ENCODE measurements at regions not wholly inside any gene's neighbourhood (a gene's known extent, or its start where the extent isn't known, plus 50 kb on each side); places are given as distances from the start of the nearest gene placed in this dataset.
"Not testable (repeated sequence)": the region's sequence is repeated elsewhere in the genome, so short reads cannot be mapped to it uniquely, and the experiment has no call there.

DNA sequence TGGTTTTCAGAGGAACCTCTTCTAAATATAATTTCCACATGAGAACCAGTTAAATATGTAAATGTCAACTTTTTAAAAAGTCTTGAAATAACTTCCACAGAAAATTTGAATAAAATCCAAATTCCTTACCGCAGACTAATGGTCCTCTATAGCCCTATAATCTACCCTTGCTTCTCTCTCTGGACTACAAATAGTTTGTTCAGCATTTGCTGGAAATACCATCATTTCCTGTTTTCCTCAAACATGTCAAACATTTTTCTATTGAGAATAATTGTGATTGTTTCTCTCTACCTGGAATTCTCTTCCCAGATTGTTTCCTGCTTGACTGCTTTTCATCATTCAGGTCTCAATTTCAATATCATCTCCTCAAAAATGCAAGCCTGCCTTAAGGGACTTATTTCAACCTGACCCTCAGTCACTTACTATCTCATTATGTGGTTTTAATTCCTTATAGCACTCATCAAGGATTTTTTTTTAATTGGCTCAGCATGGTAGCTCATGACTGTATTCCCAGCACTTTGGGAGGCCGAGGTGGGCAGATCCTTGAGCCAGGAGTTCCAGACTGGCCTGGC, 898.9 kb upstream of the MIR17HG start:
- no peak for DNase-seq

DNA sequence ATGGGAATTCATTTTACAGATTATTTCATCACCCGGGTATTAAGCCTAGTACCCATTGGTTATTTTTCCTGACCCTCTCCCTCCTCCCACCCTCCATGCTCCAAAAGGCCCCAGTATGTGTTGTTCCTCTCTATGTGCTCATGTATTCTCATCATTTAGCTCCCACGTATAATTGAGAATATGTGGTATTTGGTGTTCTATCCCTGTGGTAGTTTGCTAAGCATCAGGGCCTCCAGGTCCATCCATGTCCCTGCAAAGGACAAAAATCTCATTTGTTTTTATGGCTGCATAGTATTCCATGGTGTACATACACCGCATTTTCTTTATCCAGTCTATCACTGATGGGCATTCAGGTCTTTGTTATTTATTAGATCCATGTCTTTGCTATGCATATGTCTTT, 894.1 kb upstream of the MIR17HG start:
- ATAC-seq (no peak), DNase-seq (no peak)

More for the DNA sequence above, 898.9 kb upstream of the MIR17HG start:
- ATAC-seq = no peak

DNA sequence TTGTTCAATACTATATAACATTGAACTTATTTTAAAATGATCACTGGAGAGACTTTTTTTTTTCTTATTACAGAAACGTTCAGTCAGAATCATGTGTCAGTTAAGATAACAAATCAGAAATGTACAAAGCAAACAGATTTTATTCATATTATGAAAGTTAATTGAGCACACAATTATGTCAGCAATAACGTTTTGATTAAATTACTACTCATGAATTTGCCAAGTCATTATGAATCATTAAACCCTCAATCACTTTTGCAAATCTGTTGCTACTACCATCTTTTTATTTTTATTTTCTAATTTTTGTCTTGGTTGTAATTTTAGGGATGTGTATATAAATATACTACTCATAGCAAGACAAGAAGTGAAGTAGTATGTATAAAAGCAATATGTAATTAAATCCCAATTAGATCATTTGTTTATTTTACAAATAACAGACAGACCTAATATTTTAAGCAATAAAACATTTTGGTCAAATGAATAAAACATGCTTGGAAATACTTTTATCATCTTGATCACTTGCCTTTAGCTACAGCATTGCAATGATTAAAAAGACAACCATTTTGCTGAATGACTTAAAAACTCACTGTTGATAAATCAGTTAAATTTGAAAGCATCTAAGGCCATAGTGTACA, 893.4 kb upstream of the MIR17HG start:
- no peak for DNase-seq
- ATAC-seq = no peak

DNA sequence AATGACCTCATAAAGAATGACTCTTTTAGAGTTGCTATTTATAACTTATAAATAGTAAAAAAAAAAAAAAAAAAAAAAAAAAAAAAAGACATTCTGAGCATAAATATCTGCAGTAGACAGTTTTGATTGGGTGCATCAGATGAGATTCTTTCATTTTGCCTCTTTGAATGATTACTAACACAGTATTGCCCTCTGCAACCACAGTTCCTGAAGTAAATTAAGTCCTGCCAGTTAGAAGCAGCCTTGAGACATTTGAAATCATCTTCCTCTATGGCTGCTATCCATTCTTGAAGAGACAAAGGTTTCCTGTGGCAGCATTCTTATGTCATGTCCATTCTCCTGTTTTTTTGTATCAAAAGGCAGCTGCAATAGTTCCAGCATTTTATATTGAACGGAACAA, 892.4 kb upstream of the MIR17HG start:
- DNase-seq = no peak
- no peak for ATAC-seq

DNA sequence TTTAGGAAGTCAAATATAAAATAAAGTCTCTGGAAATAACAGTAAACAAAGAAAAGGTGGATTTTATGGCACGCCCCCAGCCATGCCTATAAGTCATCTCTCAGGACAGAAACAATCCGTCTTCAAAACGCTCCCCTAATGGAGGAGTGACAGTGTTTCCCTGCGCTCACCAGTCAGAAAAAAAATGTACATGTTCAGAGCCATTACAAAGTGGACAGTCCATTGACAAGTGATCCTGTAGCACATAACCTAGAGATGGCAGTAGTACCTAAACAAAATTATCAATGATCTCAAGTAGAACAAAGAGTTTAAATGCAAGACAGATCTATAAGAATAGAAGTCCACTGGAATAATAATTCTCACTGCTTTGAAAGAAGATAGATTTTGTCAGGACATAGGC, 891.7 kb upstream of the MIR17HG start:
- ATAC-seq (no peak), DNase-seq (no peak)

DNA sequence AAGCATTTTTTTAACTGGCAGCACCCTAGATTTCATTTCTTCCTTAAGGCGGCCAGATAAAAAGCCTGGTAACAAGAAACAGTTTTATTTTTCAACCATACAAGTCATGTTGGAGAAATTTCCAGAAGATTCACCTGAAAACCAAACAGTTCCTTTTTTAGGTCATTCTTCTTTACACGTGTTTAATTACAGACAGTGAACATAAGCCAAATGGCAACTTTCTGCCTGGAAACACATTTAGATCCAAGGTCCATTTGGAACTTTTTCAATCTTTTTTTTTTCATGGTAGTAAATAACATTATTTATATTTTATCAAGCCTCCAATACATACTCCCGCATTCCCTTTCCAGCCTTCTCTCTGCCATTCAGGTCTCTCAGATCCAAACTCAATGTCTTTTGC, 886.1 kb upstream of the MIR17HG start:
- no peak for DNase-seq
- no peak for ATAC-seq

DNA sequence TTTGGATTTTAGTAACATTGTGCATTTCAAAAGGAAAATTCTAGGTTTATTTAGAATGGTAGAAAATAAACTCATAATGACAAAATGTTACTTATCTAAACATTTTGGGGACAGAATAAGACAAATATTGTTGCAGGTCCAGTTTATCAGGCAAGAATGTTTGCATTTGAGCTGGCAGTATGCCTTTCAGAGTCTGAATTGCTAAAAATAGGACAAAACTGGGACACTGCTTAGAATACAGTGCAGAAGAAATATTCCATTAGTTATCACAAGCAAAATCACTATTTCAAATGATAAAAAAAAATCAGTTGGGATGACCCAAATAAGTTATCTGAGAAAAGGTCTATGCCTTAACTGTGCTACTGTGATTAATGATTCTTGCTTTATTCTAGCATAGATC, 870.3 kb upstream of the MIR17HG start:
- no peak for ATAC-seq

DNA sequence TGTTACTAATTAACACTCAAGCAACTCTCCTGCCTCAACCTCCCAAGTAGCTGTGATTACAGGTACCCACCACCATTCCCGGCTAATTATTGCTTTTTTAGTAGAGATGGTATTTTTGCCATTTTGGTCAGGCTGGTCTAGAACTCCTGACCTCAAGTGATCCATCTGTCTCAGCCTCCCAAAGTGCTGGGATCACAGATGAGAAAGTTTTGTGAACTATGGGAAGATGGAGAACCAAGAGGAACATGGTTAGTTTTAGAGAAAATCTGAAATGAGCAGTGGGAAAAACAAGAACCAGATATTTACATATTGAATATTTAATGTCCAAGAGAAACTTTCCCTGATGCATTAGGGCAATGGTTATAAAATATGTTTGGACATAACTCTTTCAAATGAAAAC, 863.6 kb upstream of the MIR17HG start:
- no peak for ATAC-seq

More for the DNA sequence above, 870.3 kb upstream of the MIR17HG start:
- DNase-seq = no peak

DNA sequence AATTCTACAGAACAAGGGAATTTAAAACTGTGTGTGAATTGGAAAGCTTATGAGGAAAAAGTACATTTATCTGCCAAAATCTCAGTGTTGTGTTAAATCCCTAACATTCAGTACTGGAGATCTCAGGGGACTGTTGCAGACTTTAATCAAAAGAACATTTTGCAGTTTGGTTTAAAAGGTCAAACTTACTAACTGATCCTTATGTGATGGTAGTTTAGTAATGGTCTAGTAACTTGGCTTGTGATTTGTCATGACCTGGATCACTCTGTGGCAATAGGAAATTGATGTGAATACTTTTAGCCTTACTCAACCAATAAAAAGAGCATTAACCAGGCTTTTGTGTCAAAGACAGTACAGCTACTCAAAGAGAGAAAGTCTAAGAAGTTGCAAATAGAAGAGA, 862.1 kb upstream of the MIR17HG start:
- DNase-seq (no peak), ATAC-seq (no peak)

More for the DNA sequence above, 863.6 kb upstream of the MIR17HG start:
- DNase-seq = no peak

DNA sequence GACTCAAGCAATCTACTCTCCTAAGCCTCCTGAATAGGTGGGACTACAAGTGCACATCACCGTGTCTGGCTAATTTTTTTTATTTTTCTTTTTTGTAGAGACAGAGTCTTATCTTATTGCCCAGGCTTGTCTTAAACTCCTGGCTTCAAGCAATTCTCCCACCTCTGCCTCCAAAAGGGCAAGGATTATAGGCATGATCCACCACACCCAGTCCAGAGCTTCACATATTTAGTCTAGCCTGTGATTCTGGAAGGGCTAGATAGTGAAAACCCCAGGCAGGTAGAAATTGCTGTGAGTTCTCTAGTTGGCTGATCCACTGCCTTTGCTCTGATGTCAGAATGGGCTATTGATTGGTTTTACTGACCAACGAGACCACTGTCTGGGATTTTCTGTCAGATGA, 854.6 kb upstream of the MIR17HG start:
- no peak for DNase-seq
- no peak for ATAC-seq

DNA sequence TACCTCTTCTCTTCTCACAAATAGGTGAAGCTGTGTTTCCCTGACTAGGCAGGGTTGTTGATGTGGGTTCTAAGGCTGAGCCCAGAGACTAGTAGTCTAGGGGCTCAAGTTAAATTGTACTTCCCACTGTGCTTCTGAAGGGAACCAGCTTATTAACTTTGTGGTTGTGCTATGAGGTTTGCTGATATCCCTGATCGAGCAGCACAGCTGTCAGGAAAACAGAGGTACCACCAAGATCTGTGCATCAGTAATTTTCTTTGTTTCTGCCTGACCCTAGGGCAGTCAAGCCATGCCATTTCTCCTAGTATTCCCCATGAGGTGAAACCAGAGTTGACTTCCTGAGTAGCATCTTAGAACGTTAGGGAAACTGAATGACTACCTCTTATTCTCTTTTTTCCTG, 853.8 kb upstream of the MIR17HG start:
- no peak for ATAC-seq
- no peak for DNase-seq

DNA sequence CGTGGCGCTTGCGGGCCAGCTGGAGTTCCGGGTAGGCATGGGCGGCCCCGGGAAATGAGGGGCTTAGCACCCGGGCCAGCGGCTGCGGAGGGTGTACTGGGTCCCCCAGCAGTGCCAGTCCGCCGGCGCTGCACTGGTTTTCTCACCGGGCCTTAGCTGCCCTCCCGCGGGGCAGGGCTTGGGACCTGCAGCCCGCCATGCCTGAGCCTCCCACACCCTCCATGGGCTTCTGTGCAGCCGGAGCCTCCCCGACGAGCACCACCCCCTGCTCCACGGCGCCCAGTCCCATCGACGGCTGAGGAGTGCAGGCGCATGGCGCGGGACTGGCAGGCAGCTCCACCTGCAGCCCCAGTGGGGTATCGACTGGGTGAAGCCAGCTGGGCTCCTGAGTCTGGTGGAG, 852.6 kb upstream of the MIR17HG start:
- DNase-seq, ATAC-seq: not testable (repeated sequence)

DNA sequence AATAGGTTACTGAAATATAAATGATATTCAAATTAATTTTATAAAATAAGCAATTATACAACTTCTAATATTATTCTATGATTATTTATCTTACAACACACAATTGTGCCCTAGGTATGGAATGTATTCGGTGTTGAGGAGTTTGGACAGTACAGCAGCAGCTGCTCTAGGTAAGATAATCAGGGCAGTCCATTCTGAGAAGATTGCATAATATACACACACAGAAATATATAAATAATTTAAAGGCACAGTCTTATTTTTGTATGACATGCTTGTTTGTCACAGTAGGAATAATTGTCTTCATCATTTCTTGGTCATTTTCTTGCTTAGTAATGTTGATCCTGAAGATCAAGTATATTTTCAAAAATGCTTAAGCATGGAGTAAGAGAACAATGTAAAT, 849.4 kb upstream of the MIR17HG start:
- no peak for DNase-seq

DNA sequence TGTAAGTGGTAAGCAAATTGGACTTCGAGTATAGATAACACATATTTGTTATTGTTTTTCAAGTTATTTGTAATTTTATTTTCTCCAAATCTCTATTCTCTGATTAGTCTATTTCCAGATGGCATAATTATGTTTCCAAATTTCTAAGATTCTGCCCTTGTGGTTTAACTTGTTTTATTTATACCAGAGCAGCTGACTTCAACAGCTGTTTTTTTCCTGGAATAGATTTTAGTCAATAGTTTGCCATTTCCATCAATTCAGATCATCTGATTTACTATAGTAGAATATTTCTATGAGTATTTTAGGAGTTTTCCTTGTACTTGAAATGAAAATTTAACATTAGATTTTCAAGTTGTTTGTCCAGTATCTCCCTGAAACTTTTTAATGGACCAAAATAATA, 848.7 kb upstream of the MIR17HG start:
- no peak for DNase-seq
- no peak for ATAC-seq

More for the DNA sequence above, 849.4 kb upstream of the MIR17HG start:
- ATAC-seq = no peak

DNA sequence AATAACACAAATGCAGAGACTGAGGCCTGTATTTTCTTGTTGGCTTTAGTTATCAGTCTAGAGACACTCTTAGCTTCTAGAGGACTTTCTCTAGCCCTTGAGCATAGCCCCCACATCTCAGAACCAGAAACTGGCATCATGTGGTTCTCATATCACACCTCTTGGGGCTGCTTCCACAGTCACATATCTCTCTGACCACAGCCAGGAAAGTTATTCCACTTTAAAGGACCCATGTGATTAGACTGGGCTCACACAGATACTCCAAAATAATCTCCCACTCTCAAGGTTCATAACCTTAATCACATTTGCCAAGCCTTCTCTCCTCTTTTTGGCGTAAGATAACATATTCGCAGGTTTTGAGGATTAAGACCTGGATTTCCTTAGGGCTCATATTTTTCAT, 846.9 kb upstream of the MIR17HG start:
- no peak for ATAC-seq
- DNase-seq = no peak

DNA sequence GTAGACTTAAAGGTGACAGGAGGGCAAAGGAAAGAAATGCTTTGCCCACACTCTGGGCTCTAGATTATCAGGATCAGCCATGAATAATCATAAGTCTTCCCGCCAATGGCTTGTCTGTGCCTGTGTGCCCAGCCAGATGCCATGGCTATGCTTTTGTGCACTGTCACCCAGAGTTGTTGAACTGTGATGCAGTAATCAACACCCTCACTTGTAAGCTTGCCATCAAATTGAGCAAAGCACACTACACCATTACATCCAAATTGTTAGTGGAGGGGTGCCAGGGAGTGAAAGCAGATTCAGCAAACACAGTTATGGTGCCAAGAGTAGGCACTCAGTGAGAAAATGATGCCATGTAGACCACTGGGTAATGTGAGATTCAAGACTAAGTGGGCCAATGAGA, 845.3 kb upstream of the MIR17HG start:
- DNase-seq (no peak), ATAC-seq (no peak)

DNA sequence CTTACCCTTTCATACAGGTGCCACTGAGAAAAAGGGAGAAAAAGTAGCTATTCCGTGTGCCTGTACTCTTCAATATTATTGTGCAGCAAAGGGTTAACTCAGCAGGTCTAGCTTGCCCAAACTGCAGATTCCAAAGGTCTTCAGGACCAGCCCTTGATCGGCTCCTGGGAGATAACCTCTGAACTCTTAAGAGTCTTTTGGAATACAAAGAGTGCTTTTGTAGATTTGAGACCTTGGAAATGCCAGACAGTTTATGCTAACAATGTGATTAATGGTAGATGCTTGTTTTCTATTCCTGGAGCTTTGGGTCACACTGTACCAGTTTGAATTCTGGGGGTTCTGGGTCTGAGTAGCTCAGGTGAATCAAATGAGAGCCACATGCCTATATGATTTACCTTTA, 844.7 kb upstream of the MIR17HG start:
- DNase-seq = no peak
- ATAC-seq = no peak

DNA sequence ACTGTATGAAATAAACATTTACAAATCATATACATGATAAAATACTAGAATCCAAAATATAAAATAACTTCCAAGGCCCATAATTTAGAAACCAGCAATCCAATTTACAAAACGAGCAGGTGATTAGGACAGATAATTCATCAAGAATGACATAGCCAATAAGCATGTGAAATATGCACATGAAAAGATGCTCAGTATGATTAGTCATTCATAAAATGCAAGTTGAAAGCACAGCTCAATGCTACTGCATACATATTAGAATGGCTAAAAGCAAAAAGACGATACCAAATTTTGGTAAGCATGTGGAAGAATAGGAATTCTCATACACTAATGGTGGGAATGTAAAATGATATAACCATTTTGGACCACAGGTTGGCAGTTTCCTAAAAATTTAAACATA, 837.2 kb upstream of the MIR17HG start:
- DNase-seq = no peak
- no peak for ATAC-seq

DNA sequence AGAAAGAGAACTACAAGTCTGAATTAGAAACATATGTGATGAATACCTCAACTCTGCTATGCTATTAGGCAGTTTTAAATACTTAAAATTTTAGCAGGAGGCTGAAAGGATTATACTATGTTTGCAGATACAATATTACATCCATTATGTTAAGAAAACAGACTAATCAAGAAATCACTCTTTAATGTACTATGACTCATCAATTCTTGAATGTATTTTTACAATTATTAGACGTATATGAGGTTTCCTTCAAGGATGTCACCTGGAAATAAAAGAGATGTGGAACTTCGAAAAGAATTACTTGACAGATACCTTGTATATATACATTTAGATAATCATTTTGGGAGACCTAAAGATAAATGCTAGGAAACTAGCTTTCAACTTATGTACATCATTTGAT, 835.6 kb upstream of the MIR17HG start:
- ATAC-seq (no peak), DNase-seq (no peak)

DNA sequence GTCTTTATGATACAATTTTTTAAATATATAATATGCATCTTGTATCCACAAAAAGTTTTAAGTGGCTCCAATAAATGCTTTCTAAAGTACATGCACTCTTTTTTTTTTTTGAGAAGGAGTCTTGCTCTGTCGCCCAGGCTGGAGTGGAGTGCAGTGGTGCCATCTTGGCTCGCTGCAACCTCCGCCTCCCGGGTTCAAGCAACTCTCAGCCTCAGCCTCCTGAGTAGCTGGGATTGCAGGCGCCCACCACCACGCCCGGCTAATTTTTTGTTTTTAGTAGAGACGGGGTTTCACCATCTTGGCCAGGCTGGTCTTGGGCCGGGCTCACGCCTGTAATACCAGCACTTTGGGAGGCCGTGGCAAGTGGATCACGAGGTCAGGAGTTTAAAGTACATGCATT, 832.8 kb upstream of the MIR17HG start:
- DNase-seq, ATAC-seq: not testable (repeated sequence)

DNA sequence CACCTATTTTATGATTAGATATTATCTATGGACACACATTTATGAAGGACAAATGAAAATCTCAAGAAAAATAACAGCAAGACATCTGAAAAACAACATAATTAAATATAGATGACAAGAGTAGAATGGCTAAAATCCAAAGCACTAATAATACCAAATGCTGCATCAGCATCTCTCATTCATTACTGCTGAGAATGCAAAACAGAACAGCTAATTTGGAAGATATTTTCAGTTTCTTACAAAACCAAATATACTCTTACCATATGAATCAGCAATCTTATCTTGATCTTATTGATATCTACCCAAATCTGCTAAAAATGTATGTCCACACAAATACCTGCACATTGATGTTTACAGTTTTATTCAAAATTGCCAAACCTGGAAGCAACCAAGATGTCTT, 829.1 kb upstream of the MIR17HG start:
- ATAC-seq (no peak), DNase-seq (no peak)

DNA sequence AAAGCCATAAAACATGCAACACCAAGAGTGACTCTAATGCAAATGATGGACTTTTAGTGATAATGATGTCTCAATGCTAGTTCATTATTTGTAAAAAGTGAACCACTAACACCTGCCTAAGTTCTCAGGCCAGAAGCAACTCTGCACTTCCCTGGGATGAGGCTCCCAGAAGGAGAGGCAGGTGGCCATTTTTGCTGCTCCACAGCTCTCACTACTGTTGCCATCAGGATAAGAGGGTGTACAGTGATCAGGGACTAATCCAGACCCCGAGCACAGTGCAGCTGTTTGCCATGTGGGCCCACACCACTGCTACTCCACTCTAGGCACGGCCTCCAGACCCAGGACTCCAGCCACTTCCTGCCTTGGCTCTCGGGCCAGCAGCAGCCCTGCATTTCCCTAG, 828.3 kb upstream of the MIR17HG start:
- ATAC-seq = no peak

DNA sequence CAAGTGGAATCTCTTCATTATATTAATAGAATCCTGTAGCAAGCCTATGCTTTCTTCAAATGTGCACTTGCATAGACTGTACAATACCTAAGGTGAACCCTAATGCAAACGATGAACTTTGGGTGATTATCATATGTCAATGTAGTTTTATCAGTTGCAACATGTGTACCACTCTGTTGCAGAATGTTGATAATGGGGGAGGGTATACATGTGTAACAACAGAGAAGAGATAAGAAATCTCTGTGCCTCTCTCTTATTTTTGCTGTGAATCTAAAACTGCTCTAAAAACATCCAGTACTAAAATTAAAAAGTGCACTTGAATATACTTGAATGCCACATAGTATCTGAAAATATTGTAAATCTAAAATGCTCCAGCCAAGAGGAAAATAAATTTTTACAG, 820.8 kb upstream of the MIR17HG start:
- ATAC-seq = no peak
- no peak for DNase-seq

More for the DNA sequence above, 828.3 kb upstream of the MIR17HG start:
- no peak for DNase-seq

DNA sequence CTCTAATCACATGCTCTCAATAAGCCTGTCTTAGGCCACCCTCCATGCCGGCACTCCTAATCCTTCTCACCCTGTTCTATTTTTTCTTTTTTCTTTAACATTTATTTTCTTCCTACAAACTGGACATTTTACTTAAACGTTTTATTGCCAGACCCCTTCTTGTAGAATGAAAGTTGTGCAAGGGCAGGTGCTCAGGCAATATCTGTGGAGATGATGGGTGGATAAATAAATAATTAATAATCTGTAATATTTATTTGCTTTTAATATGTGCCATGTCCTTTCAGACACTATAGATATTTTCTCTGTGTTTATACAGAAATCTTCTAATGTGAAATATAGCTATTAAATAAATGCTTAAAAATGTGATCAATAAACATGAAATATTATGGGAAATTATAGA, 815.7 kb upstream of the MIR17HG start:
- no peak for DNase-seq
- ATAC-seq = no peak

Data from stimulated activated naive CD8-positive, alpha-beta T cell treated with anti-CD3 and anti-CD28 coated beads, Interleukin-15, Interleukin-2, amounts not matched to agents 100 U/mL and 50 U/mL, for 24 hours (primary cell).